B cell (primary cell): ENCODE measurements at regions not wholly inside any gene's neighbourhood (a gene's known extent, or its start where the extent isn't known, plus 50 kb on each side); places are given as distances from the start of the nearest gene placed in this dataset.

Experiments used
- ATAC-seq: fragments of 200-7000 bp; cut with Tn5 transposase; one replicate; pipeline ENCODE4 v1.10.0; 2021; ENCODE audit warnings: low read depth, mild to moderate bottlenecking, moderate number of reproducible peaks, moderate library complexity
- CTCF ChIA-PET: fragments of 350-600 bp; sonication (Branson Sonifier 250); formaldehyde crosslinking; loops from one replicate; lab custom pipeline; 2021; ENCODE audit warnings: antibody characterized with exemption, inconsistent platforms; lab: Charles Lee
- POLR2A ChIA-PET: fragments of 350-600 bp; sonication (Branson Sonifier 250); formaldehyde crosslinking; loops from one replicate; lab custom pipeline; 2021; ENCODE audit warnings: antibody characterized with exemption; lab: Charles Lee
- DNase-seq: peaks from one replicate; pipeline ENCODE4 v3.0.0; 2013
- H2AFZ ChIP-seq: 2 replicates; pipeline ENCODE4 v1.6.1; 2012; ENCODE audit warnings: mild to moderate bottlenecking, low read depth, low read length; ENCODE audit not compliant: insufficient read depth, poor library complexity, severe bottlenecking
- H3K27ac ChIP-seq, 2 donors: 1 replicate in 1 of 2; 2 replicates in 1 of 2; pipeline ENCODE4 v1.5.1; 2012 to 2013; ENCODE audit warnings: low read length in 2 of 2, mild to moderate bottlenecking in 2 of 2, moderate library complexity in 1 of 2
- H3K27me3 ChIP-seq, 4 experiments: fragments of 200-600 bp in 1 of 4; sonication (generic) in 1 of 4; replicated peaks in 1 of 4; 1 replicate in 2 of 4; 2 replicates in 2 of 4; pipeline versions ENCODE4 v1.6.1 to v1.7.0; 2013 to 2016; ENCODE audit warnings: low read length in 3 of 4, mild to moderate bottlenecking in 2 of 4, mixed read lengths in 1 of 4, moderate library complexity in 1 of 4; ENCODE audit not compliant: insufficient read depth in 4 of 4, control insufficient read depth in 3 of 4; ENCODE audit errors: control extremely low read depth in 1 of 4
- H3K36me3 ChIP-seq, 2 experiments: replicated peaks in 1 of 2; 1 replicate in 1 of 2; 2 replicates in 1 of 2; pipeline versions ENCODE4 v1.6.1 to v1.7.1; 2013; ENCODE audit warnings: low read length in 1 of 2; ENCODE audit not compliant: insufficient read depth in 2 of 2, control insufficient read depth in 1 of 2; ENCODE audit errors: control extremely low read depth in 1 of 2, extremely low read depth in 1 of 2
- H3K4me1 ChIP-seq, 2 donors: fragments of 200-600 bp in 1 of 2; sonication (generic) in 1 of 2; 1 replicate in 1 of 2; 2 replicates in 1 of 2; pipeline versions ENCODE4 v1.5.1 to v1.6.1; 2013 to 2017; ENCODE audit warnings: low read length in 2 of 2; ENCODE audit not compliant: control insufficient read depth in 2 of 2, insufficient read depth in 2 of 2
- H3K4me2 ChIP-seq: replicated peaks from 2 replicates; pipeline ENCODE3; 2012; ENCODE audit warnings: mild to moderate bottlenecking, low read depth, low read length; ENCODE audit not compliant: poor library complexity, severe bottlenecking
- H3K4me3 ChIP-seq, 5 experiments: fragments of 200-600 bp in 1 of 5; sonication (generic) in 1 of 5; 1 replicate in 3 of 5; 2 replicates in 2 of 5; pipeline versions ENCODE4 v1.5.1 to v1.7.0; 2011 to 2016; ENCODE audit warnings: low read length in 4 of 5, mild to moderate bottlenecking in 4 of 5, low read depth in 2 of 5, control low read depth in 1 of 5, moderate library complexity in 1 of 5; ENCODE audit not compliant: insufficient read depth in 1 of 5; ENCODE audit errors: control extremely low read depth in 1 of 5, extremely low read depth in 1 of 5
- H3K79me2 ChIP-seq: fragments of 200-600 bp; sonication (generic); one replicate; pipeline ENCODE4 v1.6.0; 2016; ENCODE audit warnings: low read length; ENCODE audit not compliant: control insufficient read depth, insufficient read depth
- H3K9ac ChIP-seq: fragments of 200-600 bp; sonication (generic); 2 replicates; pipeline ENCODE4 v1.6.1; 2017; ENCODE audit warnings: mild to moderate bottlenecking, low read length, moderate library complexity
- H3K9me3 ChIP-seq, 3 donors: one replicate each; pipeline versions ENCODE4 v1.6.1 to v1.7.1; 2013; ENCODE audit warnings: low read length in 2 of 3; ENCODE audit not compliant: control insufficient read depth in 2 of 3, insufficient read depth in 1 of 3; ENCODE audit errors: control extremely low read depth in 1 of 3
- H4K20me1 ChIP-seq: 2 replicates; pipeline ENCODE4 v1.6.0; 2012; ENCODE audit warnings: mild to moderate bottlenecking, low read length; ENCODE audit not compliant: insufficient read depth, control insufficient read depth, poor library complexity, severe bottlenecking
- H3K27ac Mint-ChIP-seq: one replicate; pipeline ENCODE4 v1.8.0; 2021; ENCODE audit warnings: mixed read lengths
- H3K27me3 Mint-ChIP-seq: one replicate; pipeline ENCODE4 v1.8.0; 2021; ENCODE audit warnings: mixed read lengths
- H3K4me1 Mint-ChIP-seq: one replicate; pipeline ENCODE4 v1.8.0; 2021; ENCODE audit warnings: mixed read lengths
- H3K4me3 Mint-ChIP-seq: one replicate; pipeline ENCODE4 v1.8.0; 2021; ENCODE audit warnings: mixed read lengths
- H3K9me3 Mint-ChIP-seq: one replicate; pipeline ENCODE4 v1.8.0; 2022; ENCODE audit warnings: mixed read lengths; ENCODE audit not compliant: insufficient read depth
- EZH2 ChIP-seq: IDR thresholded peaks from 2 replicates; pipeline ENCODE4 v1.6.1; 2012; ENCODE audit warnings: borderline replicate concordance, low read depth, mild to moderate bottlenecking, moderate library complexity, low read length; ENCODE audit not compliant: insufficient read depth, poor library complexity, severe bottlenecking
- WGBS: methylation state at CpG from one replicate; pipeline ENCODE4 v1.1.5; 2013; ENCODE audit warnings: missing lambda C conversion rate; ENCODE audit not compliant: insufficient coverage; 5-methylcytosine and 5-hydroxymethylcytosine counted together
- intact Hi-C: fragments of 100-400 bp; cut with micrococcal nuclease; formaldehyde crosslinking; loops from one replicate; pipeline ENCODE4 v1.10.0; 2022
- TF ChIP-seq, protein P1 (sequence below): fragments of 200-600 bp; IDR thresholded peaks from one replicate; pipeline ENCODE4 v1.8.0; 2022; ENCODE audit warnings: antibody characterized with exemption, mild to moderate bottlenecking

DNA sequence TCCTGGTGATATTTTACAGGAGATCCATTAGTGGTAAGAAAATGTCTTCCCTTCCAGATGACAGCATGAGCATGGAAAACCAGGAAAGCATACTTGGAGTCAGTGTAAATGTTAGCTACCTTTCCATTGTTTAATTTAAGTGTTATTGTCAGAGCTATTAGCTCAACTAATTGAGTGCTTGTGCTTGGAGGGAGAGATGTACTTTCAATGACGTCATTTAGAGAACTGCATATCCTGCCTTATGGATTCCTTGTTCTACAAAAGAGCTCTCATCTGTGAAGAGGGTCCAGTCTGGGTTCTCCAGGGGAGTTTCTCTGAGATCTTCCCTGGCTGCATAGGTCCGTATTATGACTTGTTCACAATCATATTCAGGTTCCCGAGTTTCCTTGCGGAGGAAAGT, 687.2 kb downstream of the TBL1XR1 start:
- Mint-ChIP-seq H3K9me3 (peaks cover 18% of the 10 kb centered on the region), H3K27ac (no peak overlapping the region), H3K4me1 (no peaks in the 10 kb centered on the region), H3K27me3 (no peaks in the 10 kb centered on the region), H3K4me3 (no peak overlapping the region)
- CTCF ChIA-PET: no interaction called here
- TF ChIP-seq, protein P1, sequence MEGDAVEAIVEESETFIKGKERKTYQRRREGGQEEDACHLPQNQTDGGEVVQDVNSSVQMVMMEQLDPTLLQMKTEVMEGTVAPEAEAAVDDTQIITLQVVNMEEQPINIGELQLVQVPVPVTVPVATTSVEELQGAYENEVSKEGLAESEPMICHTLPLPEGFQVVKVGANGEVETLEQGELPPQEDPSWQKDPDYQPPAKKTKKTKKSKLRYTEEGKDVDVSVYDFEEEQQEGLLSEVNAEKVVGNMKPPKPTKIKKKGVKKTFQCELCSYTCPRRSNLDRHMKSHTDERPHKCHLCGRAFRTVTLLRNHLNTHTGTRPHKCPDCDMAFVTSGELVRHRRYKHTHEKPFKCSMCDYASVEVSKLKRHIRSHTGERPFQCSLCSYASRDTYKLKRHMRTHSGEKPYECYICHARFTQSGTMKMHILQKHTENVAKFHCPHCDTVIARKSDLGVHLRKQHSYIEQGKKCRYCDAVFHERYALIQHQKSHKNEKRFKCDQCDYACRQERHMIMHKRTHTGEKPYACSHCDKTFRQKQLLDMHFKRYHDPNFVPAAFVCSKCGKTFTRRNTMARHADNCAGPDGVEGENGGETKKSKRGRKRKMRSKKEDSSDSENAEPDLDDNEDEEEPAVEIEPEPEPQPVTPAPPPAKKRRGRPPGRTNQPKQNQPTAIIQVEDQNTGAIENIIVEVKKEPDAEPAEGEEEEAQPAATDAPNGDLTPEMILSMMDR: no peak
- no peak for TF ChIP-seq EZH2
- POLR2A ChIA-PET: no interaction called here
- 97% methylated on average over 3 of the region's 4 CpGs for WGBS
- Histone ChIP-seq H3K4me1 (no peaks in the 10 kb centered on the region), H3K79me2 (no peaks in the 10 kb centered on the region), H3K27me3 (no peaks in the 10 kb centered on the region), H3K27ac (no peak overlapping the region), H3K36me3 (no peaks in the 10 kb centered on the region), H3K4me2 (no peak overlapping the region), H2AFZ (no peak overlapping the region), H3K4me3 (no peak overlapping the region), H3K9me3 (peaks cover 6 to 30% (median 27%) of the 10 kb centered on the region in 3 donors), H3K9ac (no peak overlapping the region), H4K20me1 (no peaks in the 10 kb centered on the region)
- ATAC-seq (no peak), DNase-seq (no peak)
- intact Hi-C loops: no loop called here

DNA sequence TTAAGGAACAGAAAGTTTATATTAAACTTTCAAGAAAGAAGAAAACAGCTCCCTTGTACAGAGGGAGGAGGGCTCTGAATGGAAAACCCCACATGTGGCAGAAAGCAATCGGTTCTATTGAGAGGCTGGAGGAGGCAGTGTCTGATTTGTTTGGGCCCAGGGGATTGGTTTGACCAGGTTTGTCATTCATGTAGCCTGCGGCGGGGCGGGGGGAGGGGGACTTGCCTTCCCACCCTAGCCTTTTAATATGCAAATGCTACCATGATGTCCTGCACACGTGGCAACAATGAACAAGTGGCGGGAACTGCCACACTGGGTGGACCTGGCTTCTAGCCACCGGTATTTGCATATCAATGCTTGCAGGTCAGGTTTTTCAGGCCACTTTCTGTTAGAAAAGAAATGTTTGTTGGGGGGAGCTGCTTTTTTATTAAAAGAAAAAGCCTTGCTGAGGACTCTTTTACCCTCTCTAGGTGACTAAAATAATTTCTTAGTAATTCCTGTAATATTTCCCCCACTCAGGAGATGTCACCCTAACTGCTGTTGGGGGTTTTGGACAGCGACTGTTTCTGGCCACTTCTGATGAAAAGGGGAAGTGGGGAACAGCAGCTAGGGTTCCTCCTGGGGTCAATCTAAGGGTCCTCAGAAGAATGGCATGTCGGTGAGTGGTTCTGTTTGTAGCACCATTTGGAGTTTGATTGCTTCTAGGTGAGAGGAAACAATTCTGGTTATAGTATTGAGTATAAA, 691.2 kb downstream of the TBL1XR1 start:
- Histone ChIP-seq H3K27me3 (no peaks in the 10 kb centered on the region), H3K36me3 (no peaks in the 10 kb centered on the region), H3K79me2 (no peaks in the 10 kb centered on the region), H3K9ac (no peak overlapping the region), H3K4me2 (no peak overlapping the region), H4K20me1 (no peaks in the 10 kb centered on the region), H3K27ac (no peak overlapping the region), H3K4me1 (no peaks in the 10 kb centered on the region), H2AFZ (no peak overlapping the region), H3K4me3 (no peak overlapping the region), H3K9me3 (peaks cover 0 to 3% (median 2%) of the 10 kb centered on the region in 3 donors)
- Mint-ChIP-seq H3K4me3 (no peak overlapping the region), H3K9me3 (peaks cover 5% of the 10 kb centered on the region), H3K27me3 (no peaks in the 10 kb centered on the region), H3K27ac (no peak overlapping the region), H3K4me1 (no peaks in the 10 kb centered on the region)
- ATAC-seq (no peak), DNase-seq (no peak)
- ChIA-PET CTCF (no interaction called here), POLR2A (no interaction called here)
- intact Hi-C loops: no loop called here
- WGBS: 87% methylated on average over 5 of the region's 9 CpGs
- TF ChIP-seq, protein P1: no peak
- TF ChIP-seq EZH2: no peak
